Breast epithelium (tissue), 4 donors: ENCODE measurements at regions not wholly inside any gene's neighbourhood (a gene's known extent, or its start where the extent isn't known, plus 50 kb on each side); places are given as distances from the start of the nearest gene placed in this dataset.

Experiments
- DNase-seq, 2 donors: peaks; one replicate each; pipeline ENCODE4 v3.0.0-alpha.2; 2019; ENCODE audit warnings: low spot score in 2 of 2
- H3K27ac ChIP-seq, 2 donors: fragments of 200-600 bp; sonication (generic) in 1 of 2; one replicate each; pipeline ENCODE4 v1.5.1; 2016 to 2019; ENCODE audit warnings: mild to moderate bottlenecking in 1 of 2
- H3K27me3 ChIP-seq, 2 donors: fragments of 200-600 bp; sonication (generic) in 1 of 2; one replicate each; pipeline versions ENCODE4 v1.5.1 to v1.6.0; 2017 to 2019; ENCODE audit warnings: control low read depth in 1 of 2, mild to moderate bottlenecking in 1 of 2
- H3K36me3 ChIP-seq: fragments of 200-600 bp; one replicate; pipeline ENCODE4 v1.5.1; 2019
- H3K4me1 ChIP-seq, 2 donors: fragments of 200-600 bp; sonication (generic); one replicate each; pipeline ENCODE4 v1.5.1; 2016 to 2019; ENCODE audit warnings: control low read depth in 1 of 2
- H3K4me3 ChIP-seq, 3 donors: fragments of 200-600 bp; sonication (generic); 1 replicate in 2 of 3; 2 replicates in 1 of 3; pipeline ENCODE4 v1.5.1; 2016 to 2019; ENCODE audit warnings: mild to moderate bottlenecking in 3 of 3, moderate library complexity in 2 of 3
- H3K9me3 ChIP-seq, 2 donors: fragments of 200-600 bp; sonication (generic) in 1 of 2; one replicate each; pipeline ENCODE4 v1.5.1; 2016 to 2019; ENCODE audit warnings: control low read depth in 1 of 2
- POLR2A ChIP-seq: fragments of 450-650 bp; IDR thresholded peaks from one replicate; pipeline ENCODE4 v1.6.1; 2016; ENCODE audit warnings: antibody characterized with exemption, mild to moderate bottlenecking, moderate library complexity
- POLR2AphosphoS5 ChIP-seq, 3 donors: sonication (generic); formaldehyde crosslinking; IDR thresholded peaks; one replicate each; pipeline ENCODE4 v1.6.1; 2017; ENCODE audit warnings: antibody characterized with exemption in 3 of 3
- intact Hi-C: fragments of 100-400 bp; cut with DNase I; formaldehyde crosslinking; loops from one replicate; pipeline ENCODE4 v1.15.1; 2023; ENCODE audit warnings: low total_unique reads
- TF ChIP-seq, protein P1 (sequence below), 3 donors: fragments of 450-650 bp; IDR thresholded peaks; one replicate each; pipeline ENCODE4 v1.5.1; 2016 to 2017; ENCODE audit warnings: antibody characterized with exemption in 3 of 3, mild to moderate bottlenecking in 3 of 3, moderate library complexity in 3 of 3

DNA sequence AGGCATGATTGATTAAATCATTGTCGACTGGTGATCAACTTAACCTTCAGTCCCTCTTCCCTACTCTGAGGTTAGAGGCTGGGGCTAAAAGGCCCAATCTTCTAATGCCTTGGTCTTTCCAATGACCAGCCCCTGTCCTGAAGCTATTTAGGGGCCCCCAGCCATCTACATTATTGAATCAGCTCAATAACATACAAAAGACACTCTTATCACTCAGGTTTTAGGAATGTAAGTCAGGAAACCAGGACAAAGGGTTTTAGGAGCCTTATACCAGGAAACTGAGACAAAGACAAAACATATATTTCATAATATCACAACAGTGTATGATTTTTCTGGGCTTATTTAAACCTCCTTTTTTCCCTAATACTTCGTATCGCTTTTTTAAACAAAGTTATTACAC lies 198.6 kb downstream of the RNF152 start:
- DNase-seq: no peak
- H3K9me3 ChIP-seq: peaks cover 3 to 4% of the 10 kb centered on the region in 2 donors
- H3K36me3 ChIP-seq: no peaks in the 10 kb centered on the region
- H3K27me3 ChIP-seq: no peaks in the 10 kb centered on the region
- TF ChIP-seq POLR2A: no peak
- TF ChIP-seq, protein P1, sequence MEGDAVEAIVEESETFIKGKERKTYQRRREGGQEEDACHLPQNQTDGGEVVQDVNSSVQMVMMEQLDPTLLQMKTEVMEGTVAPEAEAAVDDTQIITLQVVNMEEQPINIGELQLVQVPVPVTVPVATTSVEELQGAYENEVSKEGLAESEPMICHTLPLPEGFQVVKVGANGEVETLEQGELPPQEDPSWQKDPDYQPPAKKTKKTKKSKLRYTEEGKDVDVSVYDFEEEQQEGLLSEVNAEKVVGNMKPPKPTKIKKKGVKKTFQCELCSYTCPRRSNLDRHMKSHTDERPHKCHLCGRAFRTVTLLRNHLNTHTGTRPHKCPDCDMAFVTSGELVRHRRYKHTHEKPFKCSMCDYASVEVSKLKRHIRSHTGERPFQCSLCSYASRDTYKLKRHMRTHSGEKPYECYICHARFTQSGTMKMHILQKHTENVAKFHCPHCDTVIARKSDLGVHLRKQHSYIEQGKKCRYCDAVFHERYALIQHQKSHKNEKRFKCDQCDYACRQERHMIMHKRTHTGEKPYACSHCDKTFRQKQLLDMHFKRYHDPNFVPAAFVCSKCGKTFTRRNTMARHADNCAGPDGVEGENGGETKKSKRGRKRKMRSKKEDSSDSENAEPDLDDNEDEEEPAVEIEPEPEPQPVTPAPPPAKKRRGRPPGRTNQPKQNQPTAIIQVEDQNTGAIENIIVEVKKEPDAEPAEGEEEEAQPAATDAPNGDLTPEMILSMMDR (IDR thresholded peaks at IDR 0.05): no peak
- no peak for TF ChIP-seq POLR2AphosphoS5 (IDR thresholded peaks at IDR 0.05)
- no peak overlapping the region for H3K27ac ChIP-seq
- H3K4me3 ChIP-seq: no peak overlapping the region
- no peaks in the 10 kb centered on the region for H3K4me1 ChIP-seq
- intact Hi-C loops: no loop called here

DNA sequence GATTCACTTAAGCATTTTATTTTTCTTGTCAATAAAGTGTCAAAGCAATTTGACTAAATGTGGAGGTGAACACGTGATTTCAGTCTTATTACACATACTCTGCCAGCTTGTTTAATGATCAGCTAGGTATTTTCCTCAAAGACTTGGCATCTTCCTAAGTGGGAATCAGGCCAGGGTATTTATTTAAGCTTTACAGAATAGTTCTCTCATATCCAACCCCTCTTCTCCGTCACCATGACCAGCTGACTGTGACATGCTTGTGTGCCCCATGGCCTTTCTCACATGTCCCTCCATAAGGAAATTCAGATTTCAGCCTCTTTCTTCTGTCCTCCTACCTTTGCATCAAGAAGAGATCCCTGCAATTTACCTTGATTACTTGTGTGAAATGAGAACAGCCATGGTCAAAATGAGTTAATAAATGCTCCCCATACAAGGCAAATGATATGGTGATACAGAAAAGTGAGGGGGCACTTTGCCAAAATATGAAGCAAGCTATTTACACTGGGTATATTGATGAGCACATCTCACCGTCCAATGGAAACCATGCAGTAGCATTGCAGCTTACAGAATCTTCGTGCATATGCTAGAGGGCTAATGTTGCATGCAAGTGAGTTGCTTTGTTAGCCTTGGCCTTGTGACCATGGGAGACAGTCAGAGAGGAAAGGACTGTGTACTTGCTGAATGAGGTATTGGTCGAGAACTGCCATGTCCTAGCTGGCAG lies 202.2 kb downstream of the RNF152 start:
- TF ChIP-seq, protein P1 (IDR thresholded peaks at IDR 0.05): no peak
- TF ChIP-seq POLR2A (no peak), POLR2AphosphoS5 (IDR thresholded peaks at IDR 0.05) (no peak)
- intact Hi-C loops: no loop called here
- Histone ChIP-seq H3K4me3 (no peak overlapping the region), H3K36me3 (no peaks in the 10 kb centered on the region), H3K9me3 (peaks cover 3 to 4% of the 10 kb centered on the region in 2 donors), H3K27ac (no peak overlapping the region), H3K27me3 (no peaks in the 10 kb centered on the region), H3K4me1 (no peaks in the 10 kb centered on the region)
- no peak for DNase-seq

DNA sequence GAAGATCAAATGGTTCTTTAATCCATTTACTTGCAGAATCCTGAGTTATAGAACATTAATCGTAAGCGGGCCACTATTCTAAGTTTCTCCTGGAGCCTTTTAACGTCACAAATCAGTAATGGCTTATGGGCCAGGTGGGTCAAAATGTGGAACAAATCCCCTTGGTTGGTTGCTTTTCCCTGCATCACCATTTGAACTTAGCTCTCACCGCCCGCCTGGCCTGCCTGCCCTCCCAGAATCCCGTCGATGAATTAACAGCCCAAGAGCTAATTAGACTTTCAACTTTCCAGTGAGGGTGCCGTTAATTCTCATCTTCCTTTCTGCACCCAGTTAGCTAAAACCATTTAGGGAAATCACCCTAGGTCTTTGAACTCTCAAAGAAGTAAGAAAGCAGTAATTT lies 205.5 kb downstream of the RNF152 start:
- no peak overlapping the region for H3K4me3 ChIP-seq
- no peaks in the 10 kb centered on the region for H3K36me3 ChIP-seq
- no peak for DNase-seq
- H3K9me3 ChIP-seq: no peaks in the 10 kb centered on the region
- H3K27ac ChIP-seq: no peak overlapping the region
- no peaks in the 10 kb centered on the region for H3K27me3 ChIP-seq
- intact Hi-C loops: no loop called here
- no peaks in the 10 kb centered on the region for H3K4me1 ChIP-seq
- TF ChIP-seq POLR2A (no peak), POLR2AphosphoS5 (IDR thresholded peaks at IDR 0.05) (no peak)
- TF ChIP-seq, protein P1 (IDR thresholded peaks at IDR 0.05): no peak

DNA sequence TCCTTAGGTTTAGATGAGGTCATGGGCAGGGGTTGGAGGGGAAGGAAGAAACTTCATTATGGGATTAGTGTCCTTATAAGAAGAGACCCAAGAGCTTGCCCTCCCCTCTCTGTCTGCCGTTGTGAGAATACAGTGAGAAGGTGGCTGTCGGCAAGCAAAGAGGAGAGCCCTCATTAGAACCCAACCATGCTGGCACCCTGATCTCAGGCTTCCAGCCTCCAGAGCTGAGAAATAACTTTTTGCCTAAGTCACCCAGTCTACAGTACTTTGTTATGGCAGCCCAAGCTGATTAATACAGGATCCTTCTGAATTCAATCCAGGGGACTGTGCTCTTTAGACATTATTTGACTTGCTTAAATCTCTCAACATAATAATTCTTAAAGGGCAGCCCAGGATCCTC lies 209.0 kb downstream of the RNF152 start:
- Histone ChIP-seq H3K4me3 (no peak overlapping the region), H3K27ac (no peak overlapping the region), H3K27me3 (no peaks in the 10 kb centered on the region), H3K4me1 (no peaks in the 10 kb centered on the region), H3K9me3 (peaks cover 0 to 14% of the 10 kb centered on the region in 2 donors), H3K36me3 (no peaks in the 10 kb centered on the region)
- DNase-seq: no peak
- intact Hi-C loops: no loop called here
- TF ChIP-seq POLR2A: no peak
- TF ChIP-seq, protein P1 (IDR thresholded peaks at IDR 0.05): no peak
- no peak for TF ChIP-seq POLR2AphosphoS5 (IDR thresholded peaks at IDR 0.05)

DNA sequence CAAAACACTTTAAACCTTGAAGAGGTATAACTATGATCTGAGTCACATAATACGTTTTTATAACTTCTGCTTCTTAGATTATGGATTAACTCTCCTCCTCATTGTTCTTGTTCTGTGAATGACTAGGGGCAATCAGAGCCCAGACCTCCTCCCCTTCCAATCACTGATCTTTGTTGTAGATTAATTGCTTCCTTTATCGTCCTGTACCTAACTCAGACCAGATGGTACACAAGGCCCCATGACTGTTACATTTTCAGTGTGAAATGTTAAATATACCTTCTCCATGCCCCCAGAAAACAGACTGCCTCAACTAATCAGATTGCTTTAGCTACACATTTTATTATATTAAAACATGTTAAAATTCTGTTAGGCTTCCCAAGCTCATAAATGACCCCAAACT lies 211.7 kb downstream of the RNF152 start:
- Histone ChIP-seq H3K36me3 (no peaks in the 10 kb centered on the region), H3K4me1 (no peaks in the 10 kb centered on the region), H3K27ac (no peak overlapping the region), H3K27me3 (no peaks in the 10 kb centered on the region), H3K4me3 (no peak overlapping the region), H3K9me3 (peaks cover 0 to 18% of the 10 kb centered on the region in 2 donors)
- no peak for DNase-seq
- TF ChIP-seq, protein P1 (IDR thresholded peaks at IDR 0.05): no peak
- TF ChIP-seq POLR2A: no peak
- TF ChIP-seq POLR2AphosphoS5 (IDR thresholded peaks at IDR 0.05): no peak
- intact Hi-C loops: no loop called here
